H1 (cell line): ENCODE measurements at regions not wholly inside any gene's neighbourhood (a gene's known extent, or its start where the extent isn't known, plus 50 kb on each side); places are given as distances from the start of the nearest gene placed in this dataset.
A peak's percentile ranks its signal among the peaks of the same experiment; 100 is the strongest.

ENCODE experiments used
- CTCF ChIA-PET: fragments of 300-600 bp; sonication (Branson Sonifier 250); formaldehyde crosslinking; loops from one replicate; lab custom pipeline; 2021; ENCODE audit not compliant: partially characterized antibody; lab: Charles Lee
- POLR2A ChIA-PET: fragments of 300-600 bp; sonication (Branson Sonifier 250); formaldehyde crosslinking; loops from one replicate; lab custom pipeline; 2021; ENCODE audit warnings: inconsistent platforms; ENCODE audit not compliant: partially characterized antibody; lab: Charles Lee
- DNase-seq, 2 experiments: peaks; one replicate each; pipeline versions ENCODE4 v3.0.0 to v3.0.0-alpha.2; 2010 to 2022; ENCODE audit warnings: low spot score in 2 of 2, low read depth in 1 of 2, mixed read lengths in 1 of 2
- FAIRE-seq: peaks from 2 replicates; lab custom pipeline; 2011; peaks lifted over from hg19 to GRCh38; lab: Jason Lieb, UNC
- H2AFZ ChIP-seq: 2 replicates; pipeline ENCODE4 v1.8.1; 2012; ENCODE audit warnings: low read length, inconsistent platforms
- H2AK5ac ChIP-seq: 2 replicates; pipeline ENCODE4 v1.6.1; 2013; ENCODE audit warnings: low read depth, low read length
- H2BK120ac ChIP-seq: replicated peaks from 2 replicates; pipeline ENCODE3; 2013; ENCODE audit warnings: low read depth, low read length, inconsistent platforms
- H2BK12ac ChIP-seq: 2 replicates; pipeline ENCODE4 v1.6.1; 2013; ENCODE audit warnings: low read depth, low read length
- H2BK15ac ChIP-seq: 2 replicates; pipeline ENCODE4 v1.6.1; 2013; ENCODE audit warnings: low read length
- H2BK20ac ChIP-seq: 2 replicates; pipeline ENCODE4 v1.6.1; 2013; ENCODE audit warnings: low read length
- H2BK5ac ChIP-seq: 2 replicates; pipeline ENCODE4 v1.6.1; 2013; ENCODE audit warnings: low read depth, low read length
- H3K14ac ChIP-seq: 2 replicates; pipeline ENCODE4 v1.6.1; 2013; ENCODE audit warnings: inconsistent platforms; ENCODE audit not compliant: insufficient read length
- H3K18ac ChIP-seq: 2 replicates; pipeline ENCODE4 v1.6.1; 2013; ENCODE audit warnings: low read length; ENCODE audit errors: extremely low read depth
- H3K23ac ChIP-seq: 2 replicates; pipeline ENCODE4 v1.6.1; 2013; ENCODE audit warnings: inconsistent platforms; ENCODE audit not compliant: insufficient read length
- H3K23me2 ChIP-seq: 2 replicates; pipeline ENCODE4 v1.6.1; 2013; ENCODE audit warnings: low read depth, low read length
- H3K27ac ChIP-seq: 2 replicates; pipeline ENCODE4 v1.6.1; 2011; ENCODE audit warnings: low read depth, low read length, inconsistent platforms
- H3K27me3 ChIP-seq, 4 experiments: replicated peaks in 1 of 4; 1 replicate in 1 of 4; 2 replicates in 3 of 4; pipeline versions ENCODE4 v1.6.1 to v1.8.1; 2011 to 2013; ENCODE audit warnings: low read length in 3 of 4, mild to moderate bottlenecking in 3 of 4, inconsistent platforms in 2 of 4, mixed read lengths in 2 of 4, moderate library complexity in 1 of 4; ENCODE audit not compliant: control insufficient read depth in 3 of 4, insufficient read depth in 3 of 4; ENCODE audit errors: extremely low read depth in 1 of 4
- H3K36me3 ChIP-seq, 4 experiments: 2 replicates each; pipeline versions ENCODE4 v1.6.1 to v1.8.1; 2011 to 2013; ENCODE audit warnings: mild to moderate bottlenecking in 4 of 4, low read length in 3 of 4, moderate library complexity in 2 of 4, control low read depth in 1 of 4, inconsistent platforms in 1 of 4; ENCODE audit not compliant: insufficient read depth in 4 of 4, control insufficient read depth in 2 of 4
- H3K4ac ChIP-seq: replicated peaks from 2 replicates; pipeline ENCODE3; 2013; ENCODE audit warnings: low read length, low read depth, mixed read lengths, inconsistent platforms; ENCODE audit not compliant: insufficient read length
- H3K4me1 ChIP-seq, 4 experiments: replicated peaks in 1 of 4; 1 replicate in 1 of 4; 2 replicates in 3 of 4; pipeline versions ENCODE4 v1.6.1 to v1.8.1; 2011 to 2013; ENCODE audit warnings: low read length in 3 of 4, inconsistent platforms in 2 of 4, mixed read lengths in 1 of 4; ENCODE audit not compliant: insufficient read depth in 4 of 4, control insufficient read depth in 3 of 4
- H3K4me2 ChIP-seq, 2 experiments: 2 replicates each; pipeline versions ENCODE4 v1.6.1 to v1.8.1; 2011 to 2013; ENCODE audit warnings: low read depth in 2 of 2, low read length in 2 of 2, control low read depth in 1 of 2, inconsistent platforms in 1 of 2, mild to moderate bottlenecking in 1 of 2; ENCODE audit not compliant: insufficient read depth in 1 of 2
- H3K4me3 ChIP-seq, 4 experiments: fragments of 200-600, 300-600 bp in 1 of 4; sonication (generic), shearing (Covaris generic), sonication (Bioruptor Twin) in 1 of 4; 2 replicates each; pipeline versions ENCODE4 v1.5.1 to v1.8.1; 2011 to 2016; ENCODE audit warnings: low read length in 4 of 4, low read depth in 3 of 4, control low read depth in 2 of 4, inconsistent platforms in 2 of 4, mild to moderate bottlenecking in 2 of 4, mixed read lengths in 1 of 4, moderate library complexity in 1 of 4; ENCODE audit not compliant: insufficient read depth in 2 of 4; ENCODE audit errors: extremely low read depth in 1 of 4
- H3K56ac ChIP-seq: replicated peaks from 2 replicates; pipeline ENCODE3; 2013; ENCODE audit warnings: low read depth, mild to moderate bottlenecking, mixed read lengths, low read length, inconsistent platforms; ENCODE audit not compliant: insufficient read length
- H3K79me1 ChIP-seq: 2 replicates; pipeline ENCODE4 v1.6.1; 2013; ENCODE audit warnings: low read depth, low read length, control low read depth
- H3K79me2 ChIP-seq, 2 experiments: 2 replicates each; pipeline versions ENCODE4 v1.6.1 to v1.8.1; 2012 to 2013; ENCODE audit warnings: low read length in 2 of 2, mild to moderate bottlenecking in 2 of 2, inconsistent platforms in 1 of 2; ENCODE audit not compliant: insufficient read depth in 2 of 2, control insufficient read depth in 1 of 2
- H3K9ac ChIP-seq, 4 experiments: replicated peaks in 1 of 4; 1 replicate in 1 of 4; 2 replicates in 3 of 4; pipeline versions ENCODE4 v1.6.1 to v1.8.1; 2011 to 2013; ENCODE audit warnings: low read depth in 3 of 4, low read length in 3 of 4, control low read depth in 2 of 4, mild to moderate bottlenecking in 2 of 4, moderate library complexity in 2 of 4, inconsistent platforms in 1 of 4; ENCODE audit errors: extremely low read depth in 1 of 4
- H3K9me3 ChIP-seq, 2 experiments: 2 replicates each; pipeline versions ENCODE4 v1.6.1 to v1.8.1; 2012 to 2013; ENCODE audit warnings: mild to moderate bottlenecking in 2 of 2, moderate library complexity in 2 of 2, control low read depth in 1 of 2, inconsistent platforms in 1 of 2, low read depth in 1 of 2, low read length in 1 of 2, mixed read lengths in 1 of 2; ENCODE audit not compliant: insufficient read depth in 2 of 2
- H4K20me1 ChIP-seq, 2 experiments: replicated peaks in 1 of 2; 2 replicates each; pipeline versions ENCODE3 to v1.8.1; 2011 to 2013; ENCODE audit warnings: inconsistent platforms in 2 of 2, low read length in 2 of 2, mild to moderate bottlenecking in 1 of 2; ENCODE audit not compliant: insufficient read depth in 2 of 2, control insufficient read depth in 1 of 2
- H4K5ac ChIP-seq: 2 replicates; pipeline ENCODE4 v1.6.1; 2013; ENCODE audit warnings: low read length, low read depth, mixed read lengths, inconsistent platforms; ENCODE audit not compliant: insufficient read length
- H4K8ac ChIP-seq: 2 replicates; pipeline ENCODE4 v1.8.0; 2013; ENCODE audit warnings: mild to moderate bottlenecking, moderate library complexity, low read length, inconsistent platforms; ENCODE audit not compliant: insufficient read depth; ENCODE audit errors: extremely low read depth
- H4K91ac ChIP-seq: replicated peaks from 2 replicates; pipeline ENCODE3; 2013; ENCODE audit warnings: low read length, mixed read lengths, inconsistent platforms; ENCODE audit not compliant: insufficient read length
- ATF2 ChIP-seq: IDR thresholded peaks from 2 replicates; pipeline ENCODE4 v1.6.1; 2012; ENCODE audit warnings: low read length, inconsistent platforms
- CREB1 ChIP-seq: IDR thresholded peaks from 2 replicates; pipeline ENCODE4 v1.6.1; 2012; ENCODE audit warnings: inconsistent platforms
- GABPA ChIP-seq: IDR thresholded peaks from 2 replicates; pipeline ENCODE4 v1.6.1; 2011; ENCODE audit warnings: mild to moderate bottlenecking, low read length, moderate library complexity, borderline replicate concordance; ENCODE audit not compliant: insufficient read depth
- HDAC2 ChIP-seq, 2 experiments: fragments of 300-600 bp in 1 of 2; sonication (generic) in 1 of 2; IDR thresholded peaks; 2 replicates each; pipeline ENCODE4 v1.6.1; 2011 to 2012; ENCODE audit warnings: low read depth in 2 of 2, low read length in 2 of 2, mild to moderate bottlenecking in 2 of 2, moderate library complexity in 2 of 2, borderline replicate concordance in 1 of 2, inconsistent platforms in 1 of 2
- JUND ChIP-seq: IDR thresholded peaks from 2 replicates; pipeline ENCODE4 v1.6.1; 2011; ENCODE audit warnings: mild to moderate bottlenecking, improper control_type of control experiment, low read length
- MAFK ChIP-seq: IDR thresholded peaks from 2 replicates; pipeline ENCODE4 v1.6.1; 2012; ENCODE audit warnings: low read depth, mild to moderate bottlenecking, improper control_type of control experiment, low read length
- NANOG ChIP-seq: IDR thresholded peaks from 2 replicates; pipeline ENCODE4 v1.6.1; 2011; ENCODE audit warnings: low read length, low read depth, mild to moderate bottlenecking, inconsistent platforms; ENCODE audit not compliant: insufficient read depth, poor library complexity, severe bottlenecking
- SAP30 ChIP-seq: fragments of 300-600 bp; sonication (generic); IDR thresholded peaks from 2 replicates; pipeline ENCODE4 v1.7.1; 2012; ENCODE audit warnings: low read length, moderate library complexity, mild to moderate bottlenecking, inconsistent platforms; ENCODE audit not compliant: insufficient read depth, insufficient replicate concordance
- SIRT6 ChIP-seq: IDR thresholded peaks from one replicate; pipeline ENCODE4 v1.7.1; 2012; ENCODE audit warnings: low read length, inconsistent platforms
- SIX5 ChIP-seq: IDR thresholded peaks from 2 replicates; pipeline ENCODE4 v1.6.1; 2011; ENCODE audit warnings: mild to moderate bottlenecking, low read depth, low read length
- SP1 ChIP-seq: IDR thresholded peaks from 2 replicates; pipeline ENCODE4 v1.6.1; 2011; ENCODE audit warnings: low read depth, low read length
- SRF ChIP-seq: IDR thresholded peaks from 2 replicates; pipeline ENCODE4 v1.6.1; 2011; ENCODE audit warnings: mild to moderate bottlenecking, low read depth, low read length, moderate library complexity
- TBP ChIP-seq: IDR thresholded peaks from 2 replicates; pipeline ENCODE4 v1.6.1; 2011; ENCODE audit warnings: low read depth, low read length, improper control_type of control experiment
- WGBS, 2 experiments: shearing (Covaris generic) in 1 of 2; methylation state at CpG; one replicate each; pipeline versions ENCODE4 v1.1.6 to v1.1.7; 2013 to 2015; ENCODE audit warnings: low lambda C conversion rate in 2 of 2, mixed read lengths in 2 of 2, inconsistent platforms in 1 of 2, low coverage in 1 of 2, missing lambda C conversion rate in 1 of 2; ENCODE audit not compliant: insufficient replicate concordance in 2 of 2, insufficient coverage in 1 of 2, insufficient read length in 1 of 2; ENCODE audit errors: extremely low coverage in 1 of 2, missing lambda C conversion rate in 1 of 2; 5-methylcytosine and 5-hydroxymethylcytosine counted together

GRCh38 chr2:151113318-151113717 lies 148.3 kb downstream of the RBM43 start:
- H4K91ac ChIP-seq = peak overlapping the region; percentile 82
- no peak for DNase-seq
- peak overlapping the region; percentile 77 for H2BK12ac ChIP-seq
- no peak overlapping the region for H3K4me3 ChIP-seq
- peaks cover 8 to 11% of the 10 kb centered on the region in 2 experiments; a peak in 3 of 4 replicates for H3K9me3 ChIP-seq
- ChIA-PET CTCF (no interaction called here), POLR2A (no interaction called here)
- H3K18ac ChIP-seq = peak overlapping the region; percentile 42; the same call in 1 of the 2 replicates
- 0 out of 2 replicates have a peak overlapping the region, but pooled peaks have one; percentile 28 for H2AK5ac ChIP-seq
- H3K14ac ChIP-seq = no peak overlapping the region
- H3K27ac ChIP-seq = no peak overlapping the region
- peak overlapping the region; percentile 98 for H2BK120ac ChIP-seq
- no peak overlapping the region for H3K56ac ChIP-seq
- H2BK15ac ChIP-seq = no peak overlapping the region
- H3K4me2 ChIP-seq = no peak overlapping the region
- H3K4ac ChIP-seq = no peak overlapping the region
- no peak overlapping the region for H2AFZ ChIP-seq
- H4K8ac ChIP-seq = no peak overlapping the region
- no peak overlapping the region for H3K9ac ChIP-seq
- H3K27me3 ChIP-seq = no peaks in the 10 kb centered on the region
- no peaks in the 10 kb centered on the region for H3K23me2 ChIP-seq
- no peaks in the 10 kb centered on the region for H3K79me2 ChIP-seq
- peak overlapping the region; percentile 62; the same call in 1 of the 2 replicates for H2BK5ac ChIP-seq
- 85% methylated on average over 3 of the region's 3 CpGs; no CpG with 5 or more reads in 1 of the 2 experiments for WGBS, 2 experiments
- H3K4me1 ChIP-seq = peaks cover 0 to 9% (median 4%) of the 10 kb centered on the region in 4 experiments; a peak in 3 of 7 replicates
- H3K23ac ChIP-seq = no peak overlapping the region
- no peaks in the 10 kb centered on the region for H4K20me1 ChIP-seq
- no peak for FAIRE-seq
- H4K5ac ChIP-seq = peak overlapping the region; percentile 83
- peaks cover 0 to 5% (median 1%) of the 10 kb centered on the region in 4 experiments; a peak in 2 of 8 replicates for H3K36me3 ChIP-seq
- H3K79me1 ChIP-seq = no peaks in the 10 kb centered on the region
- peak overlapping the region; percentile 16; the same call in 1 of the 2 replicates for H2BK20ac ChIP-seq
- TF ChIP-seq SRF (no peak), SAP30 (no peak), JUND (no peak), ATF2 (no peak), SP1 (no peak), NANOG (no peak), MAFK (no peak), HDAC2 (IDR thresholded peaks at IDR 0.05; ENCODE audit: borderline replicate concordance in 1 of 2, low read depth in 2 of 2, low read length in 2 of 2) (no peak), SIRT6 (no peak), SIX5 (no peak), CREB1 (no peak), GABPA (no peak), TBP (no peak)
